ENCODE measurements at regions not wholly inside any gene's neighbourhood (a gene's known extent, or its start where the extent isn't known, plus 50 kb on each side); places are given as distances from the start of the nearest gene placed in this dataset.

GRCh38 chr13:97627566-97627965 is 193.6 kb downstream of the RAP2A start:
- no peak overlapping the region for H3K4me3 Mint-ChIP-seq
- peaks cover 10% of the 10 kb centered on the region for H3K9me3 Mint-ChIP-seq
- no peaks in the 10 kb centered on the region for H3K36me3 Mint-ChIP-seq (ENCODE audit: low read depth)
- H3K27ac Mint-ChIP-seq: no peak overlapping the region
- no peaks in the 10 kb centered on the region for H3K4me1 Mint-ChIP-seq (ENCODE audit: low read depth)
- intact Hi-C loops (cut with micrococcal nuclease): no loop called here
- no peaks in the 10 kb centered on the region for H3K27me3 Mint-ChIP-seq

GRCh38 chr13:97629601-97630272 is 195.8 kb downstream of the RAP2A start:
- peaks cover 10% of the 10 kb centered on the region for H3K9me3 Mint-ChIP-seq
- H3K27me3 Mint-ChIP-seq: no peaks in the 10 kb centered on the region
- intact Hi-C loops (cut with micrococcal nuclease): no loop called here
- H3K4me3 Mint-ChIP-seq: no peak overlapping the region
- no peak overlapping the region for H3K27ac Mint-ChIP-seq
- H3K36me3 Mint-ChIP-seq (ENCODE audit: low read depth): no peaks in the 10 kb centered on the region
- H3K4me1 Mint-ChIP-seq (ENCODE audit: low read depth): no peaks in the 10 kb centered on the region

- intact Hi-C loops (cut with micrococcal nuclease): no loop called here
- Mint-ChIP-seq H3K36me3 (ENCODE audit: low read depth) (no peaks in the 10 kb centered on the region), H3K4me1 (ENCODE audit: low read depth) (no peaks in the 10 kb centered on the region), H3K9me3 (peaks cover 10% of the 10 kb centered on the region), H3K4me3 (no peak overlapping the region), H3K27me3 (no peaks in the 10 kb centered on the region), H3K27ac (no peak overlapping the region)
These were observed 196.8 kb downstream of the RAP2A start for GRCh38 chr13:97630725-97631124.

DNA sequence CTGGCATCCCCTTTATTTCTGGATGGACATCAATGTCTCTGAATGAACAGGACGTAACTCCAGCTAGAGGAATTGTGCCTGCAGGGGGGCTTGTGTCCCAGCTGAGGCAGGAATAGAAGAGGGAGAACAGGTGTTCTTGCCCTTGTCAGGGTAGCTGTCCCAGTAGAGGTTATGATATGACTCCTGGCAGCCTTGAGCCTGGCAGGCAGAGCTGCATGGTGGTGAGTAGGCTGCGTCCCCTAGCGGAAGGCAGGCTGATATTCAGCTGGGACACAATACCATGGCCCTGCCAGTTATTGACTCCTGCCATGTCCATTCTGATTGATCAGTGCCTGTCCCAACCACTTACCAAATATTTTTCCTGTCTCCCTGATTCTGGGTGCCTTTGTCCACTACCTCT is 197.2 kb downstream of the RAP2A start:
- no peak overlapping the region for H3K4me3 Mint-ChIP-seq
- intact Hi-C loops (cut with micrococcal nuclease): no loop called here
- H3K27ac Mint-ChIP-seq: no peak overlapping the region
- H3K9me3 Mint-ChIP-seq: peaks cover 10% of the 10 kb centered on the region
- no peaks in the 10 kb centered on the region for H3K27me3 Mint-ChIP-seq
- H3K36me3 Mint-ChIP-seq (ENCODE audit: low read depth): no peaks in the 10 kb centered on the region
- no peaks in the 10 kb centered on the region for H3K4me1 Mint-ChIP-seq (ENCODE audit: low read depth)

GRCh38 chr13:97639236-97639635 is 205.3 kb downstream of the RAP2A start:
- Mint-ChIP-seq H3K4me3 (no peak overlapping the region), H3K4me1 (ENCODE audit: low read depth) (no peaks in the 10 kb centered on the region), H3K9me3 (no peaks in the 10 kb centered on the region), H3K27ac (no peak overlapping the region), H3K36me3 (ENCODE audit: low read depth) (no peaks in the 10 kb centered on the region), H3K27me3 (no peaks in the 10 kb centered on the region)
- intact Hi-C loops (cut with micrococcal nuclease): no loop called here

DNA sequence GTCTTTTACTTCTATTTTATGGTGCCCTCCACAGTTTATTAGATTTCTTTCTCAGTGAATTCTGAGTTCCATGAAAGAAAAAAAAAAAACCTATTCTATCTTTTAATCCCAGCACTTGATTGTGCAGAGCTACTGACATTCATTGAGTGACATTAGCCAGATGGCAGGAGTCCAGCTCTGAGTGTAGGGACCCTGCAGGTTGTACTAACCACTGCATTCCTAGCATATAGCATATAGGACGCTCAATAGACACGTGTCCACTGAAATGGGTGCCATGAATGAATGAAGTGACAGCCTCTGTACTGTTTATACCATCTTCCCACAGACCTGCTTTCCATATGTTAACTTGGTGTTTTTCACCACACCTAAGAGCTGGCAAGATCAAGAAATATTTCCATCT is 206.3 kb downstream of the RAP2A start:
- no peaks in the 10 kb centered on the region for H3K27me3 Mint-ChIP-seq
- no peak overlapping the region for H3K27ac Mint-ChIP-seq
- intact Hi-C loops (cut with micrococcal nuclease): no loop called here

DNA sequence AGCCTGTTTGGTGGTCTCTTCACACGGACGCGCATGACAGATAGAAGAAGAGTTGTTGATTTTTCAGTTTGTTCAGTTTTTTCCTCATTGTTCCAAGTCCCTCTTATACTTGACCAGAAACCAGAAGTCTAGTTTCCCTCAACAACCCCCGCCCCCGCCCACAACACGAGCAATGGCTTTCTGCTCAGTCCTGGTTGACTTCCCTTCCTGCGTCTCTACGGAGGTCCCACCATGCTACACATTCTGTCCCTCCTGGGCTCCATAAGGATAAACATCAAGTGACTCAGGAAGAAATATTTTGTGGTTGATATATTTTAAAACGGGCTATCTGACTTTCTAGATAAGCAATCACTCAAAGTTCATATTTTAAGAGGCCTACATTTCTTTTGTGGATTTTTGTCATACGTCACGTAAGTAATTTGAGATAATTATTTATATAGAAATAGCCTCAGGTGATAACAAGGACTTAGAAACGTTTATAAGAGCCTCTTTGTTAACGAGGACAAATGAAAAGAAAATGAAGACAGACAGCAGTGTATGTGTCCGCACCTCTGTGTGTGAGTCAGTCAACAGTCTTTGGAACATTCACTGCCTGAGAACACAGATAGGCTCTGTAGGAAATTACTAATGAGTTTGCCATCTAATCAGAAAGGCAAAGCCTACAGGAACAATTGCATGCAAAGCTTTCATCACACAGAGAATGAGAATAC is 214.4 kb downstream of the RAP2A start:
- no peak overlapping the region for H3K4me3 Mint-ChIP-seq
- H3K4me1 Mint-ChIP-seq (ENCODE audit: low read depth): no peaks in the 10 kb centered on the region
- no peaks in the 10 kb centered on the region for H3K27me3 Mint-ChIP-seq
- no peak overlapping the region for H3K27ac Mint-ChIP-seq
- peaks cover 7% of the 10 kb centered on the region for H3K9me3 Mint-ChIP-seq
- intact Hi-C loops (cut with micrococcal nuclease): no loop called here
- H3K36me3 Mint-ChIP-seq (ENCODE audit: low read depth): no peaks in the 10 kb centered on the region

More for the DNA sequence above, 206.3 kb downstream of the RAP2A start:
- no peaks in the 10 kb centered on the region for H3K4me1 Mint-ChIP-seq (ENCODE audit: low read depth)
- H3K4me3 Mint-ChIP-seq: no peak overlapping the region
- H3K9me3 Mint-ChIP-seq: no peaks in the 10 kb centered on the region
- no peaks in the 10 kb centered on the region for H3K36me3 Mint-ChIP-seq (ENCODE audit: low read depth)

- H3K27me3 Mint-ChIP-seq: no peaks in the 10 kb centered on the region
- no peak overlapping the region for H3K27ac Mint-ChIP-seq
- intact Hi-C loops (cut with micrococcal nuclease): no loop called here
- no peak overlapping the region for H3K4me3 Mint-ChIP-seq
- peaks cover 7% of the 10 kb centered on the region for H3K9me3 Mint-ChIP-seq
- no peaks in the 10 kb centered on the region for H3K36me3 Mint-ChIP-seq (ENCODE audit: low read depth)
- no peaks in the 10 kb centered on the region for H3K4me1 Mint-ChIP-seq (ENCODE audit: low read depth)
These were observed 214.9 kb downstream of the RAP2A start for GRCh38 chr13:97648881-97649224.

DNA sequence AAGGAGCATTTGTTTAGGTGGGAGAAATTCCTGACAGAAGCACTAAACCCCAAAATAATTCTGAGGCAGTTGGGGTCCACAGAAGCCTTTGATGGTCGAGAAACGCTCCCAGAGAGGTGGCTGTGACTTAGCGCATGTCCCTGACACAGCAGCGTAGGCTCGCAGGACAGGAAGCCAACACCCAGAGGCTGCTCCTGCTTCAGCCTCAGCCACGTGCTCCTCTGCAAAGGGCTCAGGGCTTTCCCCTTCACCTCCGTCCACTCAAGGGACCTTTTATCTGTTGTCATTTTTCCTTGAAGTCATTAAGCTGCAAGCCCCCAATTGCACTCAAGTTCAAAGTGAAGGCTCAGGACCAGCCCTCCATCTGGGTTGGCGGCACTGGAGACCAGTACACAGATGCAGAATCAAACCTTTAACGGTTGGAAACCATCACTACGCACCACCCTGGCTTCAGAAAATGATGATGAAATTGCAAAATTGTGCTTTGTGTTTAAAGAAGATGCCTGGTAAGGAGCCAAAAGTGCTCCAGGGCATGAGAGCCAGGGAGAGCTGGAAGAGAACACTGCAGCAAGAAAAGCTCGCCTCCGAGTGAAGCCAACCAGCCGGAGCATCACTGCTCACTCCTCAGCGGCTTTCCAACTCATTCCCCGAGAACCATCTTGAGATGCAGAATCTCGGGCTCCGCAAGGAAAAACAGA is 219.6 kb downstream of the RAP2A start:
- no peak overlapping the region for H3K27ac Mint-ChIP-seq
- peaks cover 7% of the 10 kb centered on the region for H3K9me3 Mint-ChIP-seq
- no peaks in the 10 kb centered on the region for H3K36me3 Mint-ChIP-seq (ENCODE audit: low read depth)
- H3K4me1 Mint-ChIP-seq (ENCODE audit: low read depth): no peaks in the 10 kb centered on the region
- intact Hi-C loops (cut with micrococcal nuclease): no loop called here
- H3K4me3 Mint-ChIP-seq: no peak overlapping the region
- H3K27me3 Mint-ChIP-seq: no peaks in the 10 kb centered on the region

GRCh38 chr13:97654236-97654635 is 220.3 kb downstream of the RAP2A start:
- H3K27ac Mint-ChIP-seq: no peak overlapping the region
- no peak overlapping the region for H3K4me3 Mint-ChIP-seq
- no peaks in the 10 kb centered on the region for H3K36me3 Mint-ChIP-seq (ENCODE audit: low read depth)
- intact Hi-C loops (cut with micrococcal nuclease): no loop called here
- H3K9me3 Mint-ChIP-seq: peaks cover 7% of the 10 kb centered on the region
- H3K27me3 Mint-ChIP-seq: no peaks in the 10 kb centered on the region
- H3K4me1 Mint-ChIP-seq (ENCODE audit: low read depth): no peaks in the 10 kb centered on the region

DNA sequence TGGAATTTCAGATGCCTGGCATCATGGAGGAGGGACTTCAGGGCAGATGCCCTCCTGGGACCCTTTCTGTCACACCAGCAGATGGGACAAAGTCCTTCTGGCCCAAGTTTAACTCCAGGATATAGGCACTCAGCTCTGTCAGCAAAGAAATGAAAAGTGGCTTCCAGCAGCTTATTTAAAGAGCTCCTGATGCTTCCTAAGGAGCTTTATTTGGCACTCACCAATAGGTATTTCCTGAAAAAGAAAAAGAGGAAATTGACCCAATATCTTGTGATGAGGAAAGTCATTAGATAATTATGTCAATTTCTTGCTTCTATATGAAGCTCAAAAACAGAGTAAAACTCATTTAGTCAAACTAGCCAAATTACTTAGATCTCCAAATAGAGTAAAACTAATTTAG is 224.6 kb downstream of the RAP2A start:
- no peak overlapping the region for H3K4me3 Mint-ChIP-seq
- no peak overlapping the region for H3K27ac Mint-ChIP-seq
- H3K4me1 Mint-ChIP-seq (ENCODE audit: low read depth): no peaks in the 10 kb centered on the region
- no peaks in the 10 kb centered on the region for H3K36me3 Mint-ChIP-seq (ENCODE audit: low read depth)
- intact Hi-C loops (cut with micrococcal nuclease): no loop called here
- H3K9me3 Mint-ChIP-seq: no peaks in the 10 kb centered on the region
- H3K27me3 Mint-ChIP-seq: no peaks in the 10 kb centered on the region

GRCh38 chr13:97659602-97660001 is 225.6 kb downstream of the RAP2A start:
- Mint-ChIP-seq H3K4me1 (ENCODE audit: low read depth) (no peaks in the 10 kb centered on the region), H3K27ac (no peak overlapping the region), H3K9me3 (no peaks in the 10 kb centered on the region), H3K27me3 (no peaks in the 10 kb centered on the region), H3K36me3 (ENCODE audit: low read depth) (no peaks in the 10 kb centered on the region), H3K4me3 (no peak overlapping the region)
- intact Hi-C loops (cut with micrococcal nuclease): no loop called here

GRCh38 chr13:97660594-97661260 is 226.8 kb downstream of the RAP2A start:
- no peaks in the 10 kb centered on the region for H3K36me3 Mint-ChIP-seq (ENCODE audit: low read depth)
- H3K27ac Mint-ChIP-seq: no peak overlapping the region
- no peaks in the 10 kb centered on the region for H3K9me3 Mint-ChIP-seq
- no peaks in the 10 kb centered on the region for H3K4me1 Mint-ChIP-seq (ENCODE audit: low read depth)
- H3K27me3 Mint-ChIP-seq: no peaks in the 10 kb centered on the region
- H3K4me3 Mint-ChIP-seq: no peak overlapping the region
- intact Hi-C loops (cut with micrococcal nuclease): no loop called here

DNA sequence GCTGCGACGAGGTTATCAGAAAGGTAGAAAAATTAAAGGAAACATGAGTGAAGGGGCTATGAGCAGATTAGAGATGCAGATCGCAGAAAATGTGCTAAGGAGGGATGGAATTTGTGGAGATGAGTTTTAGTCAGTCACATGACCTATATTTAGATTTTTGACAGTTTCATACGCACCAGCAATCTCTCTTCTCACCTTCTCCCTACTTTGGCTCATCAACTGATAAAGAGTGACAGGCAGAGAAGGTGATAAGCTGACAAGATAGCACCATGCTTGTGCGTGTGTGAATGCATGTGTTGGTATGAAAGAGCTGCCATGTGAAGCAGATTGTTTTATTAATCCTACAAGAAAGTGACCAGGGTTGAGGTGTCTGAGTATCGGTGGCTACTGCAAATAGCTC is 252.6 kb downstream of the RAP2A start:
- H3K27me3 Mint-ChIP-seq: no peaks in the 10 kb centered on the region
- no peak overlapping the region for H3K27ac Mint-ChIP-seq
- H3K4me3 Mint-ChIP-seq: no peak overlapping the region
- H3K9me3 Mint-ChIP-seq: peaks cover 19% of the 10 kb centered on the region
- H3K4me1 Mint-ChIP-seq (ENCODE audit: low read depth): no peaks in the 10 kb centered on the region
- intact Hi-C loops (cut with micrococcal nuclease): no loop called here
- H3K36me3 Mint-ChIP-seq (ENCODE audit: low read depth): no peaks in the 10 kb centered on the region

Data from dendritic cell treated with granulocyte-macrophage colony-stimulating factor and Interleukin-4, amounts not matched to agents 40 ng/mL and 50 ng/mL, for 4 days (primary cell).